GM12878 (cell line): ENCODE measurements at regions not wholly inside any gene's neighbourhood (a gene's known extent, or its start where the extent isn't known, plus 50 kb on each side); places are given as distances from the start of the nearest gene placed in this dataset.

ENCODE experiments used
- MXI1 ChIP-seq: fragments of 150-350 bp; IDR thresholded peaks from 2 replicates; pipeline ENCODE4 v1.6.1; 2011; ENCODE audit warnings: low read depth, mild to moderate bottlenecking, inconsistent platforms, low read length, improper control_type of control experiment
- RAD21 ChIP-seq: IDR thresholded peaks from 2 replicates; pipeline ENCODE4 v1.6.1; 2011; ENCODE audit warnings: mild to moderate bottlenecking, low read depth, low read length, moderate library complexity; ENCODE audit not compliant: insufficient read depth
- TF ChIP-seq, protein P1 (sequence below): IDR thresholded peaks from 2 replicates; pipeline ENCODE4 v1.6.1; 2012; ENCODE audit warnings: mild to moderate bottlenecking, low read depth, low read length
- TF ChIP-seq, protein P2 (sequence below), 3 experiments: IDR thresholded peaks in 2 of 3; conservative IDR thresholded peaks in 1 of 3; 2 replicates each; pipeline ENCODE4 v1.5.1; 2011; ENCODE audit warnings: low read depth in 3 of 3, low read length in 3 of 3, mild to moderate bottlenecking in 3 of 3, control low read depth in 2 of 3, moderate library complexity in 2 of 3, inconsistent platforms in 1 of 3, mixed read lengths in 1 of 3; ENCODE audit not compliant: control insufficient read depth in 2 of 3, insufficient read depth in 1 of 3; ENCODE audit errors: extremely low read depth in 1 of 3

DNA sequence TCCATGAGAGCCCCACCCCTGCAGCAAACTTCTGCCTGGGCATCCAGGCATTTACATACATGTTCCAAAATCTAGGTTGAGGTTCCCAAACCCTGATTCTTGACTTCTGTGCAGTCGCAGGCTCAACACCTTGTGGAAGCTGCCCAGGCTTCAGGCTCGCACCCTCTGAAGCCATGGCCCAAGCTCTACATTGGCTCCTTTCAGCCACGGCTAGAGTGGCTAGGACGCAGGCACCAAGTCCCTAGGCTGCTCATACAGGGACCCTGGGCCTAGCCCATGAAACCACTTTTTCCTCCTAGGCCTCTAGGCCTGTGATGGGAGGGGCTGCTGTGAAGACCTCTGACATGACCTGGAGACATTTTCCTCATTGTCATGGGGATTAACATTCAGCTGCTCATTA, 172.8 kb upstream of the SATB1 start:
- TF ChIP-seq, protein P1, sequence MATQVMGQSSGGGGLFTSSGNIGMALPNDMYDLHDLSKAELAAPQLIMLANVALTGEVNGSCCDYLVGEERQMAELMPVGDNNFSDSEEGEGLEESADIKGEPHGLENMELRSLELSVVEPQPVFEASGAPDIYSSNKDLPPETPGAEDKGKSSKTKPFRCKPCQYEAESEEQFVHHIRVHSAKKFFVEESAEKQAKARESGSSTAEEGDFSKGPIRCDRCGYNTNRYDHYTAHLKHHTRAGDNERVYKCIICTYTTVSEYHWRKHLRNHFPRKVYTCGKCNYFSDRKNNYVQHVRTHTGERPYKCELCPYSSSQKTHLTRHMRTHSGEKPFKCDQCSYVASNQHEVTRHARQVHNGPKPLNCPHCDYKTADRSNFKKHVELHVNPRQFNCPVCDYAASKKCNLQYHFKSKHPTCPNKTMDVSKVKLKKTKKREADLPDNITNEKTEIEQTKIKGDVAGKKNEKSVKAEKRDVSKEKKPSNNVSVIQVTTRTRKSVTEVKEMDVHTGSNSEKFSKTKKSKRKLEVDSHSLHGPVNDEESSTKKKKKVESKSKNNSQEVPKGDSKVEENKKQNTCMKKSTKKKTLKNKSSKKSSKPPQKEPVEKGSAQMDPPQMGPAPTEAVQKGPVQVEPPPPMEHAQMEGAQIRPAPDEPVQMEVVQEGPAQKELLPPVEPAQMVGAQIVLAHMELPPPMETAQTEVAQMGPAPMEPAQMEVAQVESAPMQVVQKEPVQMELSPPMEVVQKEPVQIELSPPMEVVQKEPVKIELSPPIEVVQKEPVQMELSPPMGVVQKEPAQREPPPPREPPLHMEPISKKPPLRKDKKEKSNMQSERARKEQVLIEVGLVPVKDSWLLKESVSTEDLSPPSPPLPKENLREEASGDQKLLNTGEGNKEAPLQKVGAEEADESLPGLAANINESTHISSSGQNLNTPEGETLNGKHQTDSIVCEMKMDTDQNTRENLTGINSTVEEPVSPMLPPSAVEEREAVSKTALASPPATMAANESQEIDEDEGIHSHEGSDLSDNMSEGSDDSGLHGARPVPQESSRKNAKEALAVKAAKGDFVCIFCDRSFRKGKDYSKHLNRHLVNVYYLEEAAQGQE = no peak
- TF ChIP-seq MXI1 (no peak), RAD21 (no peak)
- TF ChIP-seq, protein P2, sequence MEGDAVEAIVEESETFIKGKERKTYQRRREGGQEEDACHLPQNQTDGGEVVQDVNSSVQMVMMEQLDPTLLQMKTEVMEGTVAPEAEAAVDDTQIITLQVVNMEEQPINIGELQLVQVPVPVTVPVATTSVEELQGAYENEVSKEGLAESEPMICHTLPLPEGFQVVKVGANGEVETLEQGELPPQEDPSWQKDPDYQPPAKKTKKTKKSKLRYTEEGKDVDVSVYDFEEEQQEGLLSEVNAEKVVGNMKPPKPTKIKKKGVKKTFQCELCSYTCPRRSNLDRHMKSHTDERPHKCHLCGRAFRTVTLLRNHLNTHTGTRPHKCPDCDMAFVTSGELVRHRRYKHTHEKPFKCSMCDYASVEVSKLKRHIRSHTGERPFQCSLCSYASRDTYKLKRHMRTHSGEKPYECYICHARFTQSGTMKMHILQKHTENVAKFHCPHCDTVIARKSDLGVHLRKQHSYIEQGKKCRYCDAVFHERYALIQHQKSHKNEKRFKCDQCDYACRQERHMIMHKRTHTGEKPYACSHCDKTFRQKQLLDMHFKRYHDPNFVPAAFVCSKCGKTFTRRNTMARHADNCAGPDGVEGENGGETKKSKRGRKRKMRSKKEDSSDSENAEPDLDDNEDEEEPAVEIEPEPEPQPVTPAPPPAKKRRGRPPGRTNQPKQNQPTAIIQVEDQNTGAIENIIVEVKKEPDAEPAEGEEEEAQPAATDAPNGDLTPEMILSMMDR (IDR thresholded peaks at IDR 0.05 in 2 of 3, conservative IDR thresholded peaks at IDR 0.05 in 1 of 3; ENCODE audit: control insufficient read depth in 2 of 3, extremely low read depth in 1 of 3, insufficient read depth in 1 of 3, low read depth in 3 of 3, low read length in 3 of 3) = no peak
